Osteoblast (primary cell): ENCODE measurements at regions not wholly inside any gene's neighbourhood (a gene's known extent, or its start where the extent isn't known, plus 50 kb on each side); places are given as distances from the start of the nearest gene placed in this dataset.

Experiments used
- DNase-seq: peaks from one replicate; pipeline ENCODE4 v3.0.0; 2011; ENCODE audit warnings: low spot score, mixed read lengths; ENCODE audit not compliant: insufficient read length; ENCODE audit errors: missing footprints
- H2AFZ ChIP-seq: 2 replicates; pipeline ENCODE4 v1.6.0; 2011; ENCODE audit warnings: mild to moderate bottlenecking, low read length
- H3K27ac ChIP-seq: 2 replicates; pipeline ENCODE4 v1.5.1; 2011; ENCODE audit warnings: mild to moderate bottlenecking, low read depth, low read length, moderate library complexity
- H3K27me3 ChIP-seq: 2 replicates; pipeline ENCODE4 v1.6.0; 2012; ENCODE audit warnings: mild to moderate bottlenecking, control low read depth, inconsistent platforms, low read length, moderate library complexity; ENCODE audit not compliant: insufficient read depth
- H3K36me3 ChIP-seq: 2 replicates; pipeline ENCODE4 v1.5.1; 2011; ENCODE audit warnings: mild to moderate bottlenecking, low read length, control low read depth, moderate library complexity; ENCODE audit not compliant: insufficient read depth
- H3K4me1 ChIP-seq: 2 replicates; pipeline ENCODE4 v1.5.1; 2011; ENCODE audit warnings: mild to moderate bottlenecking, low read length, control low read depth, moderate library complexity; ENCODE audit not compliant: insufficient read depth
- H3K4me2 ChIP-seq: 2 replicates; pipeline ENCODE4 v1.6.0; 2011; ENCODE audit warnings: mild to moderate bottlenecking, low read length; ENCODE audit not compliant: insufficient read depth
- H3K4me3 ChIP-seq: fragments of 200-600 bp; sonication (generic); 3 replicates; pipeline ENCODE4 v1.5.1; 2012; ENCODE audit warnings: mild to moderate bottlenecking, low read length, inconsistent platforms; ENCODE audit not compliant: insufficient read depth
- H3K79me2 ChIP-seq: 2 replicates; pipeline ENCODE4 v1.6.0; 2012; ENCODE audit warnings: mild to moderate bottlenecking, low read length, control low read depth, inconsistent platforms; ENCODE audit not compliant: insufficient read depth
- H3K9me3 ChIP-seq: 2 replicates; pipeline ENCODE4 v1.5.1; 2011; ENCODE audit warnings: low read depth, low read length, control low read depth
- H4K20me1 ChIP-seq: 2 replicates; pipeline ENCODE4 v1.6.0; 2012; ENCODE audit warnings: mild to moderate bottlenecking, low read length, control low read depth; ENCODE audit not compliant: insufficient read depth
- CTCF ChIP-seq: IDR thresholded peaks from 2 replicates; pipeline ENCODE4 v1.5.1; 2011; ENCODE audit warnings: mild to moderate bottlenecking, low read depth, low read length, moderate library complexity; ENCODE audit errors: extremely low read depth

GRCh38 chr1:102751111-102751510 lies 357.2 kb downstream of the COL11A1 start:
- no peaks in the 10 kb centered on the region for H3K36me3 ChIP-seq
- H3K4me1 ChIP-seq: no peaks in the 10 kb centered on the region
- no peak overlapping the region for H3K4me3 ChIP-seq
- H4K20me1 ChIP-seq: no peaks in the 10 kb centered on the region
- no peak for TF ChIP-seq CTCF
- no peak for DNase-seq
- no peaks in the 10 kb centered on the region for H3K27me3 ChIP-seq
- no peaks in the 10 kb centered on the region for H3K9me3 ChIP-seq
- H2AFZ ChIP-seq: no peak overlapping the region
- H3K4me2 ChIP-seq: no peak overlapping the region
- H3K27ac ChIP-seq: no peak overlapping the region
- H3K79me2 ChIP-seq: no peaks in the 10 kb centered on the region

GRCh38 chr1:102742426-102742825 lies 365.9 kb downstream of the COL11A1 start:
- no peak overlapping the region for H3K27ac ChIP-seq
- H3K4me3 ChIP-seq: no peak overlapping the region
- no peak for TF ChIP-seq CTCF
- no peaks in the 10 kb centered on the region for H3K27me3 ChIP-seq
- no peaks in the 10 kb centered on the region for H3K4me1 ChIP-seq
- peak; percentile 29 for DNase-seq
- H3K36me3 ChIP-seq: no peaks in the 10 kb centered on the region
- no peaks in the 10 kb centered on the region for H4K20me1 ChIP-seq
- no peak overlapping the region for H3K4me2 ChIP-seq
- no peaks in the 10 kb centered on the region for H3K79me2 ChIP-seq
- H2AFZ ChIP-seq: no peak overlapping the region
- H3K9me3 ChIP-seq: no peaks in the 10 kb centered on the region

- no peaks in the 10 kb centered on the region for H3K9me3 ChIP-seq
- no peak overlapping the region for H3K4me2 ChIP-seq
- H3K36me3 ChIP-seq: no peaks in the 10 kb centered on the region
- no peaks in the 10 kb centered on the region for H3K79me2 ChIP-seq
- H3K27ac ChIP-seq: no peak overlapping the region
- no peaks in the 10 kb centered on the region for H3K4me1 ChIP-seq
- H4K20me1 ChIP-seq: no peaks in the 10 kb centered on the region
- H2AFZ ChIP-seq: no peak overlapping the region
- DNase-seq: no peak
- H3K27me3 ChIP-seq: no peaks in the 10 kb centered on the region
- H3K4me3 ChIP-seq: no peak overlapping the region
- TF ChIP-seq CTCF: no peak
Measured at GRCh38 chr1:102733491-102734236, 374.7 kb downstream of the COL11A1 start.

GRCh38 chr1:102732927-102733326 lies 375.4 kb downstream of the COL11A1 start:
- H3K36me3 ChIP-seq: no peaks in the 10 kb centered on the region
- DNase-seq: no peak
- H3K4me2 ChIP-seq: no peak overlapping the region
- no peaks in the 10 kb centered on the region for H3K79me2 ChIP-seq
- no peaks in the 10 kb centered on the region for H4K20me1 ChIP-seq
- H3K4me3 ChIP-seq: no peak overlapping the region
- TF ChIP-seq CTCF: no peak
- H3K9me3 ChIP-seq: no peaks in the 10 kb centered on the region
- no peaks in the 10 kb centered on the region for H3K27me3 ChIP-seq
- no peak overlapping the region for H2AFZ ChIP-seq
- H3K27ac ChIP-seq: no peak overlapping the region
- H3K4me1 ChIP-seq: no peaks in the 10 kb centered on the region
